ENCODE measurements at regions not wholly inside any gene's neighbourhood (a gene's known extent, or its start where the extent isn't known, plus 50 kb on each side); places are given as distances from the start of the nearest gene placed in this dataset.
"Not testable (repeated sequence)": the region's sequence is repeated elsewhere in the genome, so short reads cannot be mapped to it uniquely, and the experiment has no call there.

- DNase-seq = no peak
Observed at GRCh38 chr11:121358760-121359159, 66.2 kb downstream of the SC5D start.

DNA sequence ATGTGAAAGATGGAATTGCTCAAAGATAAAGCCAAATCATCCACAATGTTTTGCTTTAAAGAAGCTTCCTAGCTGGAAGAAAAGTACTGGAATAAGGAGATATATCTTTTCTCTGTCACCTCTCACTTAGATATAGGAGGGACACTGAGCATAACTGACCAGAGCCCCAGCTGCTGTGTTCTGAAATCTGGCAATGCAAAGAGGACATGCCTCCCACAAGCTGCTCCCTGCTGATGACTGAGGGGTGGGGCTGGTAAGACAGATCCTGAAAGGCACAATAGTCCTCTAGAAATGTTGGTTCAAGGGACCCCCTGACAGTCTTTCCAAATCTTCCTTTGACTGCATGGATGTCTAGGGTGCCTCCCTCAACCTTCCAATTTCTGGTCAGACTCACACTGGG lies 67.0 kb downstream of the SC5D start:
- DNase-seq = no peak

GRCh38 chr11:121362955-121363354 lies 70.4 kb downstream of the SC5D start:
- not testable (repeated sequence) for DNase-seq

- no peak for DNase-seq
Observed at GRCh38 chr11:121365304-121365703, 72.7 kb downstream of the SC5D start.

- no peak for DNase-seq
Observed at GRCh38 chr11:121366038-121366437, 73.5 kb downstream of the SC5D start.

- DNase-seq = peak in 3 of 5 donors; percentile 3 to 70 (median 11)
Observed at GRCh38 chr11:121367001-121367843, 74.7 kb downstream of the SC5D start.

DNA sequence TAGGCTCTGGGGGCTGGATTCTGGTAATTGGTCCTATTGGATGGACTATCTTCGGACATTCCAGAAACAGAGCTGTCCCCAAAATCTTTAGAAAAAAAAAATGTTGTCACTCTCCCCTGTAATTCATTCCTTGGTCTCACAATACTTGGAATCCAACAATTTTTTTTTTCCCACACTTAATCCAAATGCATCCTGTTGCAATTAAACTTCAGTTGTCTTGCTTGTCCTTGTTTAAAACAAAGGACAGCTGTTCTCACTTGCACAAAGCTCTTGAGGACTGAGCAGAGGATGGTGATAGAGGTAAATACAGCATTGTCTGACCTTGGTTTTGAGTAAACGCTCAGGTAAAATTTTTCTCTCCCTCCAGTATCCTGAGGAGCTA lies 75.3 kb downstream of the SC5D start:
- DNase-seq = no peak

GRCh38 chr11:121368364-121369240 lies 76.0 kb downstream of the SC5D start:
- no peak for DNase-seq

DNA sequence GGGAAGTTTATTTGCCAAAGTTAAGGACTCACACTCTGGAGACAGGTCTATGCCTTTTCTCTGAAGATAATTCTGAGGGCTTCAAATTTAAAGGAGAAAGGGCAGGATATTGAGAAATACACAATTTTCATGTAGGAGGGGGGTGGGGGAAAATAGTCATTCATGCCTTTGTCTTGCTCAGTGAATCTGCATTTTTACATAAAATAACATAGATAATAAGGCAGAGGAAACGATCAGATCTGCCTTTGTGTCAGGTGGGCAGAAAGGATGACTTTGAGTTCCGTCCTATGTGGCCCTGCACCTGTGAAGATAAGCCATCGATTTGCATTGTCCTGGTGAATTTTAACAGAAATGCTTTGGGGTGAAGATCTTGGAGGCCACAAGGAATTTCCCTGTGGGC lies 76.8 kb downstream of the SC5D start:
- no peak for DNase-seq

DNA sequence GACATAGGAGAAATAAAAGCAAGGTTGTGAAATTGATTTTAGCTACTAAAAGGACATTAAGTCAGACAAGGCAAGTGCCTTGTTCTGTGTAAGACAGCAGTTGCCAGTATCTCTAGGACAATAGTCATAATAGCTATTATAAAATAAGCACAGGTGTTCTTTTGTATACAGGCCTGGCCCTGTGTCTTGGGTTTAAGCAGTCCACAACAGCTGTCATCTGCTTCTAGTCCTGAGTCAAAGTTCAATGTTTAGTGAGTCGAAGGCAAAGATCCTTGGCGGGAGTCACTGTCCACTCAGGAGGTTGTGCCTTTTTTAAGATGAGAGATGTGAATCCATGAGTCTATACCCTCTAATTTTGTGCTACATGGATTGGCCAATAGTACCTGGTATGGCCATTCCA lies 79.5 kb downstream of the SC5D start:
- DNase-seq = no peak

GRCh38 chr11:121372671-121373429 lies 79.3 kb upstream of the SORL1 start:
- DNase-seq = peak in 1 of 5 donors; percentile 57

DNA sequence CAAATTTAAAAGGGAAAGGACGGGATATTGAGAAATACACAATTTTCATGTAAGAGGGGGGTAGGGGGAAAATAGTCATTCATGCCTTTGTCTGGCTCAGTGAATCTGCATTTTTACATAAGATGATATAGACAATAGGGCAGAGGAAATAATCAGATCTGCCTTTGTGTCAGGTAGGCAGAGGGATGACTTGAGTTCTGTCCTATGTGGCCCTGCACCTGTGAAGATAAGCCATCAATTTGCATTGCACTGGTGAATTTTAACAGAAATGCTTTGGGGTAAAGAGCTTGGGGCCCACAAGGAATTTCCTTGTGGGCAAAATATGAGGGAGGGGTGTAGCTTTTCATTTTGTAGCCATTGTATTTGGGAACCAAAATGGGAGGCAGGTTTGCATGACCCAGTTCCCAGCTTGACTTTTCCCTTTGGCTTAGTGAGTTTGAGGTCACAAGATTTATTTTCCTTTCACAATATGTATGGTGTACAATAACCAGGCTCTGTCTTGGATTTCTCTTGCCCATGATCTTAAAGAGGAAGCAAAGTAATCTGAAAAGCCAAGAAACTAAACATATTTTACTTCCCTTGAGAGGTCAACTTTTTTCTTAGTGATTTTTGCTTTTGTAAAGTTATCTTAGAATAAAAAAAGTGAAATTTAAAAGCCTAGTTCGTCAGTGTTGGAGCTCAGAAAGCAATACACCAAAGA lies 77.7 kb upstream of the SORL1 start:
- no peak for DNase-seq

DNA sequence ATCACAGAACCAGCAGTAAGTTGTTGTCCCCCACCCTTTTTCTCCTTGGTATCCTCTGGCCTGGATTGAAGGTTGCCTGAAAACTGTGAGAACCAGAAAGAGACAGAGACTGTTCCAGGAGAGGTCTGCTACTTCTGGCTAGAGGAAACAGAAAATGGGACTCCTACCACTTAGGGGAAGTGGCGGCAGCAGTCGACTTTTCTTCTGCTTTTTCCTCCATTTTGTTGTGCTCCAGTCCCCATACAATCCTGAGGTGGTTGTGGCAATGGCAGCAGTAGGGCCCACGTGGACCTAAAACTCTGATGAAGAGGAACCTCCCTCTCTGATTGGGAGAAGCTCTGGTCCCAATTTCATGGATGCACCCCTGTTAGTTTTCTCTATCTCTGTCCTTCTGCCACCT lies 76.0 kb upstream of the SORL1 start:
- no peak for DNase-seq

DNA sequence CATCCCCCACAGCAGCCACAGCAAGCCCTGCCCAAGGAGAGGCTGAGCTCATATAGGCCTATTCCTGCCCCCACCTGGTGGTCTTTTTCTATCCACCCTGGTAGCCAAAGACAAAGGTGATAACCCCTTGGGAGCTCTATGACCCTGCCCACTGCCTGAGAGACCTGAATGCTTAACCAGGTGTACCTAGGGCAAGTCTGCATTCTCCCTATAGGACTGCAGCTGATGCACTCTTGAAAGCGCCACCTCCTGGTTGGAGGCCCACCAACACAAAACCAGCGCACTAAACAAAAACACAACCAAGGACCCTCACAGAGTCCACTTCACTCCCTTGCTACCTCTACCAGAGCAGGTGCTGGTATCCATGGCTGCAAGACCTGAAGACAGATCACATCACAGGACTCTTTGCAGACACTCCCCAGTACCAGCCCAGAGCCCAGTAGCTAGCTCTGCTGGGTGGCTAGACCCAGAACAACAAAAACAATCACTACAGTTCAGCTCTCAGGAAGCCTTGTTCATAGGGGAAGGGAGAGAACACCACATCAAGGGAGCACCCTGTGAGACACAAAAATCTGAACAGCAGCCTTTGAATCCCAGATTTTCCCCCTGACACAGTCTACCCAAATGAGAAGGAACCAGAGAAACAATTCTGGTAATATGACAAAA lies 72.8 kb upstream of the SORL1 start:
- not testable (repeated sequence) for DNase-seq

GRCh38 chr11:121383716-121384115 lies 68.4 kb upstream of the SORL1 start:
- DNase-seq = no peak

- no peak for DNase-seq
Observed at GRCh38 chr11:121385688-121386087, 66.4 kb upstream of the SORL1 start.
